SJCRH30 (cell line): ENCODE measurements at regions not wholly inside any gene's neighbourhood (a gene's known extent, or its start where the extent isn't known, plus 50 kb on each side); places are given as distances from the start of the nearest gene placed in this dataset.

Experiments
- DNase-seq, 2 experiments: peaks; one replicate each; pipeline ENCODE4 v3.0.0-alpha.2; 2015 to 2020
- H3K27ac ChIP-seq: fragments of 250-450 bp; sonication (Bioruptor Pico); 2 replicates; pipeline ENCODE4 v1.5.1; 2020; ENCODE audit warnings: mild to moderate bottlenecking, moderate library complexity
- H3K27me3 ChIP-seq: fragments of 250-450 bp; sonication (Bioruptor Pico); 2 replicates; pipeline ENCODE4 v1.5.1; 2020; ENCODE audit warnings: mild to moderate bottlenecking, moderate library complexity
- H3K36me3 ChIP-seq: fragments of 250-450 bp; sonication (Bioruptor Pico); 2 replicates; pipeline ENCODE4 v1.5.1; 2020; ENCODE audit warnings: mild to moderate bottlenecking, moderate library complexity
- H3K4me1 ChIP-seq: fragments of 250-450 bp; sonication (Bioruptor Pico); 2 replicates; pipeline ENCODE4 v1.5.1; 2020; ENCODE audit warnings: mild to moderate bottlenecking, moderate library complexity
- H3K4me3 ChIP-seq: fragments of 250-450 bp; sonication (Bioruptor Pico); 2 replicates; pipeline ENCODE4 v1.5.1; 2020; ENCODE audit warnings: mild to moderate bottlenecking, moderate library complexity
- H3K9me3 ChIP-seq: fragments of 250-450 bp; sonication (Bioruptor Pico); replicated peaks from 2 replicates; pipeline ENCODE4 v1.5.1; 2020; ENCODE audit warnings: mild to moderate bottlenecking, moderate library complexity

DNA sequence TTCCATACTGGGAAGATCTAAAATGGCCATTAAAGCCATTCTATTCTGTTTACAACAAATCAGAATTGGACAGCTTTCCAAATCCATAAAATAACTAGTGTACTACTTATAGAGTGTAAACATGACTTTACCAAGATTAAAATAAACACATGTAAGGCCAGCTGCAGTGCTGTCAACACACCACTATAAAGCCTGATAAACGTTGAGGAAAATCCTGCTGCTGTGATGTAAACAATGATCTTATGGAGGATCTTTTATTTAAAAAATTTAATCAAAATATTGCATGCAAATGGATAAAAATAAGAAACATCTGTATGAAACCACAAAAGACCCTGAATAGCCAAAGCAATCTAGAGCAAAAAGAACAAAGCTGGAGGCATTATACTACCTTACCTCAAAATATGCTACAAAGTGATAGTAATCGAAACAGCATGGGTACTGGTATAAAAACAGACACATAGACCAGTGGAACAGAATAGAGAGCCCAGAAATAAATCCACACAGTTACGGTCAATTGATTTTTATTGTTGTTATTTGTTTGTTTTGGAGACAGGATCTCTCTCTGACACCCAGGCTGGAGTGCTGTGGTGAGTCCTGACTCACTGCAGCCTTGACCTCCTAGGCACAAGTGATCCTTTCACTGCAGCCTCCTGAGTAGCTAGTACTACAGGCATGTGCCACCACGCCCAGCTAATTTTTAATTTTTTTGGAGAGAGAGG lies 428.8 kb upstream of the C2CD4B start:
- no peak for DNase-seq
- Histone ChIP-seq H3K9me3 (no peaks in the 10 kb centered on the region), H3K36me3 (no peaks in the 10 kb centered on the region), H3K4me1 (peaks cover 10% of the 10 kb centered on the region), H3K4me3 (no peak overlapping the region), H3K27me3 (no peaks in the 10 kb centered on the region), H3K27ac (no peak overlapping the region)

GRCh38 chr15:62598217-62598616 lies 433.1 kb upstream of the C2CD4B start:
- no peaks in the 10 kb centered on the region for H3K4me1 ChIP-seq
- no peaks in the 10 kb centered on the region for H3K36me3 ChIP-seq
- no peaks in the 10 kb centered on the region for H3K9me3 ChIP-seq
- H3K27ac ChIP-seq = no peak overlapping the region
- H3K27me3 ChIP-seq = no peaks in the 10 kb centered on the region
- DNase-seq = no peak
- no peak overlapping the region for H3K4me3 ChIP-seq

DNA sequence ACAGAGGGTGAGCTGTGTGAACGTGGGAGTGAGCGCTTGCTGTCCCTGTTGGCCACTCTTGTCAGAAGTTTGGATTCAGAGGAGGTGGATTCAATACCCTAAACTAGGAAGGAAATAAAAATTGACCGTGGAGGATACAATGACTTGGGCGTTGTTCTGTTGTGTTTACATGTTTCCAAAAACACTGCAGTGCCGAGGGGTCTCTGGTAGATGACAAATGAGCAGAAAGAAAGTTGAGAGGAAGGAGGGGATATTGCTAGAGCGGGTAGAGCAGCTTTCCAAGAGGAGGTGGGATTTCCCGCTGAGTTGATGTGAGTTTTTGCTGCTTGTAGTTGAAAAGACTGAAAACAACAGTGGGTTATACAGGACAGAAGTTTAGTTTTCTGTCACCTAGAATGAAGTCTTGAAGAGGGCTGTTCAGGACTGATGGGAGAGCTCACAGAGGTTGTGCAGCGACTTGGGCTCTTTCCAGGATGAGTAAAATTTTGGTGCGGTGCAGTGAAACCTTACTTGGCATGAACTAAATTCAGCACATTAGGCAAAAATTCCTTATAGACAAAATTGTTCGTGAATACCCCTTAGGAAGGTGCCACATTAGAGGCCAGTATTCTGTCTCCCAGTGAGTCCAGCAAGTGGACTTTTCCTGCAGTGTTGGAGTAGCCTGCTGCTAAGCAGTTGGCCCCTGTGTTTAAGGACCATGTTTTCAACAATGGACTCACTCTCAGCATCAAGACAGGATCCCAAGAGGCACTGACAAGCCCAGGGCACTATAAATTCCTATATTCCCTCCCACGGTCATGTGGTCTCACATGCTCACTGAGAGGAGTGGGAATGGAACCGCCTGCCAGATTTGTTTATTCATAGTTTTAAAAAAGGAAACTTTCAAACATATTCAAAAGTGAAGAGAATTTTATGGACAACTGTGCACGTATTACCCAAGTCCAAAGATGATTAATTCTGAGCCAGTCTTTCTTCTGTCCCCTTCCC lies 435.0 kb upstream of the C2CD4B start:
- Histone ChIP-seq H3K4me1 (no peaks in the 10 kb centered on the region), H3K4me3 (no peak overlapping the region), H3K27ac (no peak overlapping the region), H3K36me3 (no peaks in the 10 kb centered on the region), H3K27me3 (no peaks in the 10 kb centered on the region), H3K9me3 (no peaks in the 10 kb centered on the region)
- DNase-seq = no peak

DNA sequence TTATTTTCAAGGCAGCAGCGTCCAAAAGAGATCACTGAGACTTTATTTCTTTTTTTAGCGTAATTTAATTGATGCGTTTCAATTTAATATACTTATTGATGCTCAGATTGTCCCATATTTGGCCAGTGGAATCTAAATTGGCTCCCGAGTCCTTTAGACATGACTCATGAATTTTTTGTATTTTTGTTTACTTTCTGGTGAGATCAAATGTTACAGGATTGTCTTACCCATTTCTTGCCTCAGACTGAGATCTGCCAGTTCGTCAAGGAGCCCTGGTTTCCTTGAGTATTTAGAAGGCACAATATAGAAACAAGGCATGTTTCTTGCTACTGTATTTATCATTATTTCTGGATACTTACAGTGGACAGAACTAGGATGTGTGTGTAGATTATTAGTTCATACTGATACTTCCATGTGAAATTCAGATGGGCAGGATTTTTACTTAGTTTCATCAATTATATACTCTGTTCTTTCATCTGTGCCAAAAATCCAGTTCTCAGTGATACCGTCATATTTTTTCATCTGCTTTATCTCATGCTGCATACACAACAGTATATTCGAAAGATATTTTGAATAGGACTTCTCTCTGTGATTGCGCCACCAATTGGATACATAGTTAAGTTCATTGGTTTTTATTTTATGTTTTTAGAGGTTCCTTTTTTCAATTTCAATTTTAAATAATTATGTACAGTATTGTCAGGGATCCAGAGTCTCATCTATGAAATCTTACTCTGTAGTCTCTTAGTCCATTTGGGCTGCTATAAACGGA lies 436.9 kb upstream of the C2CD4B start:
- DNase-seq = no peak
- no peaks in the 10 kb centered on the region for H3K36me3 ChIP-seq
- no peak overlapping the region for H3K27ac ChIP-seq
- peaks cover 9% of the 10 kb centered on the region for H3K4me1 ChIP-seq
- H3K9me3 ChIP-seq = no peaks in the 10 kb centered on the region
- H3K4me3 ChIP-seq = no peak overlapping the region
- no peaks in the 10 kb centered on the region for H3K27me3 ChIP-seq

- Histone ChIP-seq H3K27ac (no peak overlapping the region), H3K4me1 (peaks cover 17% of the 10 kb centered on the region)
- no peak for DNase-seq
Observed at GRCh38 chr15:62603742-62604141, 438.7 kb upstream of the C2CD4B start.

GRCh38 chr15:62605282-62605681 lies 437.3 kb upstream of the TPM1 start:
- H3K27ac ChIP-seq = no peak overlapping the region
- H3K36me3 ChIP-seq = no peaks in the 10 kb centered on the region
- DNase-seq = no peak
- H3K4me3 ChIP-seq = no peak overlapping the region
- no peaks in the 10 kb centered on the region for H3K9me3 ChIP-seq
- H3K27me3 ChIP-seq = no peaks in the 10 kb centered on the region
- peaks cover 17% of the 10 kb centered on the region for H3K4me1 ChIP-seq

More at GRCh38 chr15:62603742-62604141, 438.7 kb upstream of the C2CD4B start:
- Histone ChIP-seq H3K36me3 (no peaks in the 10 kb centered on the region), H3K9me3 (no peaks in the 10 kb centered on the region), H3K27me3 (no peaks in the 10 kb centered on the region), H3K4me3 (no peak overlapping the region)

- peak; percentile 65 to 82 for DNase-seq
- H3K4me1 ChIP-seq = peaks cover 17% of the 10 kb centered on the region
- peak overlapping the region; percentile 30 for H3K27ac ChIP-seq
- no peaks in the 10 kb centered on the region for H3K36me3 ChIP-seq
- H3K27me3 ChIP-seq = no peaks in the 10 kb centered on the region
- no peak overlapping the region for H3K4me3 ChIP-seq
- H3K9me3 ChIP-seq = no peaks in the 10 kb centered on the region
Observed at GRCh38 chr15:62606376-62607113, 436.0 kb upstream of the TPM1 start.

DNA sequence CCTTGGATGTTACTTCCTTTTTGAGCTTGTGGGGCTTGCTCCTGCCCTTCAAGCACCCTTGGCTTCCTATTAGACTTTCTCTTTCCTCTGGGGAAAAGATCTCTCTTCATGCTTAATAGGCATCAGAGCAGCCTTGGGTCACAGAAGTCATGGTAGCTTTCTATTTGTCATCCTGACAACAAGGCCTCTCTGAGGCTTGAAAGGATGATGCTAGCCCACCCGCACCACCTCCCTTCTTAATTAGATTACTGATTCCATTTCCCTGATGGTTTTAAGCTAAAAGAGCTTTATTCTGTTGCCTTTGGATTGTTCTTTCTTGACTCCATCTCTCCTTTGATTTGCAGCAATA lies 435.5 kb upstream of the TPM1 start:
- H3K4me1 ChIP-seq = peaks cover 17% of the 10 kb centered on the region
- no peak for DNase-seq
- H3K27ac ChIP-seq = peak overlapping the region; percentile 30
- H3K4me3 ChIP-seq = no peak overlapping the region
- no peaks in the 10 kb centered on the region for H3K36me3 ChIP-seq
- no peaks in the 10 kb centered on the region for H3K9me3 ChIP-seq
- no peaks in the 10 kb centered on the region for H3K27me3 ChIP-seq

DNA sequence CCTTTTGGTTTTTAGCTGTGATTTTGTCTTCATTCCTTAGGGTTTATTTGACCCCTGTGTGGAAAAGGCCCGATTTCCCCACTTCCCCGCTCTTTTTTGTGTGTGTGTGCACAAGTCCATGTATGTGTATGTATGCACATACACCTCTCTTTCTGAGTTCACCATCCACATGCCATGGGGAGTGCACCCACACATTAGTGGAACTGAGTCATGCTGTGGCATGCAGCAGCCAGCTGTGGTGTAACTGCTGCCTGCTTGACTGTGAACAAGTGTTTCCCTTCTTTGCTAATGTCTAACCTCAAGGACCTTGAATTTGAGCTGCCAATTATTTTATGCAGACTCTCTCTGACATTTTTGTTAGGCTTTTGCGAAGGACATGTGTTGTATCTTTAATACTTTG lies 434.9 kb upstream of the TPM1 start:
- no peak overlapping the region; the same call in 1 of the 2 replicates for H3K27ac ChIP-seq
- H3K4me1 ChIP-seq = peaks cover 17% of the 10 kb centered on the region
- H3K36me3 ChIP-seq = no peaks in the 10 kb centered on the region
- peak in 1 of 2 experiments; percentile 12 for DNase-seq
- no peak overlapping the region for H3K4me3 ChIP-seq
- no peaks in the 10 kb centered on the region for H3K9me3 ChIP-seq
- no peaks in the 10 kb centered on the region for H3K27me3 ChIP-seq

DNA sequence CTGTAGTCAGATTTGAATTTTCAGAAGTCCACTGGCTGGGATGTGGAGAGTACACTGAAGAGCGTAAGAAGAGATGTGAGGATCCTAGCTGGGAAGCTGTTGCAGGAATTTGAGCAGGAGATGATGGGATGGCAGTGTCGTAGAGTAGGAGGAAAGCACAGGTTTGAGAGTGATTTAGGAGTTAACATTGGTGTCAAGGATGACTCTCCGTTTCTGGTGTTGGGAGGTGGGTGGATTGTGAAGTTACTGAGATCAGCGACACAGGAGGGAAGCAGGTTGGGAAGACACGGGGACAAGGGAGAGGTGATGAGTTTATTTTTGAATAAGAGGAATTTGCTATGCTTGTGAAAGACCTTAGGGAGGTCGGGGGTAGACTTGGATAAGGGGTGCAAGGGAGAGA lies 434.2 kb upstream of the TPM1 start:
- H3K9me3 ChIP-seq = no peaks in the 10 kb centered on the region
- no peaks in the 10 kb centered on the region for H3K36me3 ChIP-seq
- no peak for DNase-seq
- no peak overlapping the region for H3K27ac ChIP-seq
- H3K4me1 ChIP-seq = peaks cover 17% of the 10 kb centered on the region
- H3K4me3 ChIP-seq = no peak overlapping the region
- H3K27me3 ChIP-seq = no peaks in the 10 kb centered on the region

DNA sequence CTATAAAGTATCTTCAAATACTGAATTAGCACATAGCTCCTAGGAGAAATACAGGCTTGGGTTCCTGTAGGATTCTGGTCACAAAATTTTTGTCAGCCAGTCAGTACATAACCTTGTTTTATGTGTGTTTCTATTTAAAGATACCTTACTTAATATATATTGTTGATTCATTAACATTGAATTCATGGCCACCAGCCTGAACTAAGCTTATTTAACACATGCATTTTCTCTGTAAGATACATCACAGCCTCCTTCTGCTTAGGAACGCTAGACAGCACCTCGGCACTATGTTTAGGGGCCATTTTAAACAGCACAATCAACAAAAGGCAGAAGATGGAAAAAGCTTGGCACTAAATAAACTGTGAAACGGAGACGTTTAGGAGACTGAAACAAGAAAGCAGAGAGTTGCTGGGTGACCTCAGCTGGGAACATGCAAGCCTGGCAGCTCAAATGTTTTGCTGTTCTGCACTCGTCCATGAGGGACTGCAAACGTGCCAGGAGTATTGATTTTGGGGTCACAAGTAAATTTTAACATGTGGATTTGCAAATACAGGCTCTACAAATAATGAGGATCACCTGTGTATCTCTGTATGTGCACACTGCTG lies 432.2 kb upstream of the TPM1 start:
- DNase-seq = no peak
- H3K36me3 ChIP-seq = no peaks in the 10 kb centered on the region
- H3K4me3 ChIP-seq = no peak overlapping the region
- no peak overlapping the region for H3K27ac ChIP-seq
- H3K4me1 ChIP-seq = peaks cover 17% of the 10 kb centered on the region
- H3K27me3 ChIP-seq = no peaks in the 10 kb centered on the region
- no peaks in the 10 kb centered on the region for H3K9me3 ChIP-seq

GRCh38 chr15:62611002-62611401 lies 431.5 kb upstream of the TPM1 start:
- H3K9me3 ChIP-seq = no peaks in the 10 kb centered on the region
- no peak for DNase-seq
- H3K27ac ChIP-seq = no peak overlapping the region
- peaks cover 13% of the 10 kb centered on the region for H3K4me1 ChIP-seq
- H3K4me3 ChIP-seq = no peak overlapping the region
- no peaks in the 10 kb centered on the region for H3K36me3 ChIP-seq
- no peaks in the 10 kb centered on the region for H3K27me3 ChIP-seq

- no peak for DNase-seq
- Histone ChIP-seq H3K9me3 (no peaks in the 10 kb centered on the region), H3K36me3 (no peaks in the 10 kb centered on the region), H3K27ac (no peak overlapping the region), H3K4me1 (peaks cover 6% of the 10 kb centered on the region), H3K4me3 (no peak overlapping the region), H3K27me3 (no peaks in the 10 kb centered on the region)
Observed at GRCh38 chr15:62612183-62612733, 430.3 kb upstream of the TPM1 start.

DNA sequence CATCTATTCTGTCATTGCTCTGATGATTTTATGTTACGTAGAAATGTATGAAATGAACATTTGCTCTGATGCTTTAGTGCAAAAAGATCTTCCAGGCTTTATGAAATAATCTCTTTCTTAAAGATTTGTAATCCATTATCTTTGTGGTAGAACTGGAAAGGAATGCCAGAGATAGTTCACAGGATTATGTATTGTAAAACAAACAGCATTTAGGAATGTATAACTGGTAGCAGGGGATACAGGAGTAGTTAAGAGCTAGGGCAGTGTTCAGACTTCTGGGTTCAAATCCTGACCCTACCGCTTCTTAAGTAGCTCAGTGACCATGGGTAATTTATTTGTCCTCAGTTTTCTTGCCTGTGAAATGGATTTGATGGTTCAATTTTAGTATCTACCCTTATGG lies 429.8 kb upstream of the TPM1 start:
- DNase-seq = no peak
- H3K36me3 ChIP-seq = no peaks in the 10 kb centered on the region
- no peak overlapping the region for H3K4me3 ChIP-seq
- no peaks in the 10 kb centered on the region for H3K27me3 ChIP-seq
- H3K9me3 ChIP-seq = no peaks in the 10 kb centered on the region
- H3K27ac ChIP-seq = no peak overlapping the region
- peaks cover 4% of the 10 kb centered on the region; the same call in 1 of the 2 replicates for H3K4me1 ChIP-seq
